Activated CD4-positive, alpha-beta T cell treated with anti-CD3 and anti-CD28 coated beads for 36 hours (primary cell): ENCODE measurements at regions not wholly inside any gene's neighbourhood (a gene's known extent, or its start where the extent isn't known, plus 50 kb on each side); places are given as distances from the start of the nearest gene placed in this dataset.
"Not testable (repeated sequence)": the region's sequence is repeated elsewhere in the genome, so short reads cannot be mapped to it uniquely, and the experiment has no call there.

Experiments used
- ATAC-seq: fragments of 200-7000 bp; cut with Tn5 transposase; one replicate; pipeline ENCODE4 v1.10.0; 2021; ENCODE audit warnings: mild to moderate bottlenecking, moderate library complexity
- CTCF ChIA-PET: fragments of 350-600 bp; sonication (Branson Sonifier 250); formaldehyde crosslinking; loops from one replicate; lab custom pipeline; 2021; ENCODE audit warnings: antibody characterized with exemption; lab: Charles Lee
- POLR2A ChIA-PET: fragments of 350-600 bp; sonication (Branson Sonifier 250); formaldehyde crosslinking; loops from one replicate; lab custom pipeline; 2021; ENCODE audit warnings: antibody characterized with exemption, inconsistent platforms; lab: Charles Lee
- DNase-seq: peaks from one replicate; pipeline ENCODE4 v3.0.0-alpha.2; 2020
- H3K27ac Mint-ChIP-seq: one replicate; pipeline ENCODE4 v1.8.0; 2021; ENCODE audit warnings: mixed read lengths
- H3K27me3 Mint-ChIP-seq: one replicate; pipeline ENCODE4 v1.8.0; 2021; ENCODE audit warnings: mixed read lengths
- H3K36me3 Mint-ChIP-seq: one replicate; pipeline ENCODE4 v1.8.0; 2021; ENCODE audit warnings: low read depth, mixed read lengths
- H3K4me1 Mint-ChIP-seq: one replicate; pipeline ENCODE4 v1.8.0; 2021; ENCODE audit warnings: mixed read lengths
- H3K4me3 Mint-ChIP-seq: one replicate; pipeline ENCODE4 v1.8.0; 2021; ENCODE audit warnings: mild to moderate bottlenecking, moderate library complexity, mixed read lengths
- H3K9me3 Mint-ChIP-seq: one replicate; pipeline ENCODE4 v1.8.0; 2021; ENCODE audit warnings: low read depth, mixed read lengths
- intact Hi-C, 2 experiments: fragments of 100-400 bp; cut with DNase I in 1 of 2; cut with micrococcal nuclease in 1 of 2; formaldehyde crosslinking; loops; one replicate each; pipeline versions ENCODE4 v1.14.2 to v1.15.1; 2022 to 2024; cut with DNase I, micrococcal nuclease

DNA sequence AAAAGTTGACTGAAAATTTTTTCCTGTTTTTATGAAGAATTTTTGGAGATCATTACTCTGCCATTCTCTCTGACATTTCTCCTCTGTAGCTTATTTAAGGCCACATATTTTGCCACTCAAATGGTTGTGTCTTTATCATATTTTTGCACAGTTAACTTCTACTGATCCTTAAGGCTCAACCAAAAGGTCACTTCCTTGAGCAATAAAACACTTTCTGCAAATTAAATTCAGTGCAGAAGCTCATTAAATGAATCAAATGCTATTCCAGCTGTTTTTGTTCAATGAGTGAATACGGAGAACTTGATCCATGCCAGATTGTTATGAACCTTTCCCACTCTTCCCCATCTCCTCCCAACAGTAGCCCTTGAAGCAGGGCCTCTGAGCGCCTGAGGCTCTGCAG, 93.8 kb upstream of the EPB41L4A start:
- intact Hi-C loops = no loop called here

DNA sequence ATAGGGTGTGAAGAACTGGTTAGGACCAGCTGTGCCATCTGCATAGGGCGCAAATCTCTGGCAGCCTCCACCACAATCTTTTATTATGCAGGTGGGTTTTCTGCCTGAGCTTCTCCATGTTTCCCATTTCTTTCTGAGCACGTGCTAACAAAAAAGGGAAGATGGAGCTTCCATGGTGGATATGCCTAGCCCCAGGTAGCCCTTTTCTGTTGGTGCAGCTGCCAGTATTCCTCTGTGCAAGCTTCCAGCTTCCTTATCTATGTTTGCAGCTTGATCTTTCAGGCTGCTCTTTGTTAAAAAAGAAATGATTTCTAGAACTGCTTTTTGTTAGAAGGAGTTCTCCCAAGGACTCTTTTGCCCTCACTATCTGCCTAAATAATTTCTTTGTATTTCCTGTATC, 95.0 kb upstream of the EPB41L4A start:
- ATAC-seq (no peak), DNase-seq (no peak)
- Mint-ChIP-seq H3K36me3 (no peaks in the 10 kb centered on the region), H3K4me3 (no peak overlapping the region), H3K9me3 (peaks cover 9% of the 10 kb centered on the region), H3K27ac (no peak overlapping the region), H3K4me1 (no peaks in the 10 kb centered on the region), H3K27me3 (no peaks in the 10 kb centered on the region)
- POLR2A ChIA-PET = no interaction called here
- CTCF ChIA-PET = no interaction called here
- intact Hi-C loops = no loop called here

More for the DNA sequence above, 93.8 kb upstream of the EPB41L4A start:
- Mint-ChIP-seq H3K9me3 (peaks cover 6% of the 10 kb centered on the region), H3K4me1 (no peaks in the 10 kb centered on the region), H3K27me3 (no peaks in the 10 kb centered on the region), H3K36me3 (no peaks in the 10 kb centered on the region), H3K27ac (no peak overlapping the region), H3K4me3 (no peak overlapping the region)
- ATAC-seq (no peak), DNase-seq (no peak)
- POLR2A ChIA-PET = no interaction called here
- CTCF ChIA-PET = no interaction called here

DNA sequence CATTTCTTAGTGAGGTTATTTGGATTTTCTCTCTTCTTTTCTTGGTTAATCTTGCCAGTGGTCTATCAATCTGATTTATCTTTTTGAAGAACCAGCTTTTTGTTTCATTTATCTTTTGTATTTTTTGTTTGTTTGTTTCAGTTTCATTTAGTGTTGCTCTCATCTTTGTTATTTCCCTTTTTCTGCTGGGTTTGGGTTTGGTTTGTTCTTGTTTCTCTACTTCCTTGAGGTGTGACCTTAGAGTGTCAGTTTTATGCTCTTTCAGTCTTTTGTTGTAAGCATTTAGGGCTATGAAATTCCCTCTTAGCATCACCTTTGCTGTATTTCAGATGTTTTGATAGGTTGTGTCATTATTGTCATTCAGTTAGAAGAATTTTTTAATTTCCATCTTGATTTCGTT, 101.4 kb upstream of the EPB41L4A start:
- ATAC-seq, H3K4me3 Mint-ChIP-seq, intact Hi-C loops, H3K27ac Mint-ChIP-seq, H3K4me1 Mint-ChIP-seq, POLR2A ChIA-PET, DNase-seq, H3K36me3 Mint-ChIP-seq, CTCF ChIA-PET, H3K9me3 Mint-ChIP-seq: not testable (repeated sequence)
- peaks cover 22% of the 10 kb centered on the region for H3K27me3 Mint-ChIP-seq

DNA sequence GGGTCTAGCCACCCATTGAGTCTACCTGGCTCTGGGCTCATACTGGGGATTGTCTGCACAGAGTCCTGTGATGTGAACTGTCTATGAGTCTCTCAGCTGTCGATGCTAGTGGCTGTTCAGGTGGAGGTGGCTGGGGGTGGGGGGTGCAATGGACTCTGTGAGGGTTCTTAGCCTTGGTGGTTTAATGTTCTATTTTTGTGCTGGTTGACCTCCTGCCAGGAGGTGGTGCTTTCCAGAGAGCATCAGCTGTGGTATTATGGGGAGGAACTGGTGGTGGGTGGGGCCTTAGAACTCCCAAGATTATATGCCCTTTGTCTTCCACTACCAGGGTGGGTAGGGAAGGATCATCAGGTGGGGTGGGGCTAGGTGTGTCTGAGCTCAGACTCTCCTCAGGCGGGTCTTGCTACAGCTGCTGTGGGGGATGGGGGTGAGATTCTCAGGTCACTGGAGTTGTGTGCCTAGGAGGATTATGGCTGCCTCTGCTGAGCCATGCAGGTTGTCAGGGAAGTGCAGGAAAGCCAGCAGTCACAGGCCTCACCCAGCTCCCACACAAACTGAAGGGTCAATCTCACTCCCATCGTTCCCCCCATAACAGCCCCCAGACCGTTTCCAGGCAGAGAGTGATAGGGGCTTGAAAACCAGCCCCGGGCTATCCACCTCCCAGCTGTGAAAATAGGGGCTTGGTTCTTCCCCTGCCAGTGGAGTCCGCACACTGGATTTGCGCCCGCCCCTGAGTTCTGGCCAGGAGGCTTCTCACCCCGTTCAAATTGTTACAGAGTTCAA, 104.0 kb upstream of the EPB41L4A start:
- H3K4me3 Mint-ChIP-seq, CTCF ChIA-PET, ATAC-seq, intact Hi-C loops, H3K27ac Mint-ChIP-seq, H3K9me3 Mint-ChIP-seq, H3K36me3 Mint-ChIP-seq, H3K4me1 Mint-ChIP-seq, DNase-seq, POLR2A ChIA-PET: not testable (repeated sequence)
- peaks cover 26% of the 10 kb centered on the region for H3K27me3 Mint-ChIP-seq

DNA sequence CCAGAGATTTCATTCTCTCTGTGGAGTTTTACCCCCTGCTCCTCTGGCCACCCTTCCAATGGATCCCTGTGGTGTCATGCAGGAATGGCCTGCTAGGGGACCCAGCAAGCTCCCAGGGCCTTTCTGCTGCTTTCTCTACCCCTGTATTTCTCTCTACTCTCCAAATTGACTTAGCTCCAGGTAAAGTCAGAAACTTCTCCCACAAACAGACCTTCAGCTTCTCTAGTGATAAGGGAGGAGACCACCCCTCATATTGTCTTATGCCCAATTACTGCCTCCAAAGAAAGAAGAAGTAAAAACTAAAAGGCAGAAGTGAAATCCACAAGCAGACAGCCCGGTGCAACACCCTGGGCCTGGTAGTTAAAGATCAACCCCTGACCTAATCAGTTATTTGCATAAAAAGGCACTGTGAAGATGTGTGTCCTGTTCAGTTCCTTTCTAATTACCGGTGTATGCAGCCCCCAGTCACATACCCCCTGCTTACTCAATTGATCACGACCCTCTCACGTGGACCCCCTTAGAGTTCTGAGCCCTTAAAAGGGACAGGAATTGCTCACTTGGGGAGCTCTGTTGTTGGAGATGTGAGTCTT, 104.7 kb upstream of the EPB41L4A start:
- POLR2A ChIA-PET, H3K36me3 Mint-ChIP-seq, H3K27ac Mint-ChIP-seq, H3K9me3 Mint-ChIP-seq, DNase-seq, H3K4me3 Mint-ChIP-seq, H3K4me1 Mint-ChIP-seq, ATAC-seq, intact Hi-C loops: not testable (repeated sequence)
- H3K27me3 Mint-ChIP-seq = peaks cover 26% of the 10 kb centered on the region
- CTCF ChIA-PET = interaction anchor here (1.1 kb wide), 1 partner anchor 14 kb away, joined by 3 read pairs; no protein-coding TSS in a partner anchor

DNA sequence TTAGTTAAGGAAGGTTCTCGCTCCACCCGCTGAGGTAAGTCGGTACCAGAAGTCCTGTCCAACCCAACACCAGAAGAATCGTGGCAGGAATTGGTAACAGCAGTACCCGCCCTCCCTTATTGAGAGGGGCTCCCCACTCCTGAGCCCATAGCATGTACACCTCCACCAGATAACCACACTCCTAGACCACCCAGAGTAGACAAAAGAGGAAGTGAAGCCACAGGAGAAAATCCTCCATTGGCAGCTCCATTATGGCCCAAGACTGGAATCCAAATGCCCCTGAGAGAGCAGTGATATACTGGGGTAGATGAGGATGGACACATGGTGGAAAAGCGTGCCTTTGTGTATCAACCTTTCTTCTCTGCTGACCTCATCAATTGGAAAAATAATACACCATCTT, 106.1 kb upstream of the EPB41L4A start:
- CTCF ChIA-PET = no interaction called here
- no peak overlapping the region for H3K4me3 Mint-ChIP-seq
- intact Hi-C loops = no loop called here

DNA sequence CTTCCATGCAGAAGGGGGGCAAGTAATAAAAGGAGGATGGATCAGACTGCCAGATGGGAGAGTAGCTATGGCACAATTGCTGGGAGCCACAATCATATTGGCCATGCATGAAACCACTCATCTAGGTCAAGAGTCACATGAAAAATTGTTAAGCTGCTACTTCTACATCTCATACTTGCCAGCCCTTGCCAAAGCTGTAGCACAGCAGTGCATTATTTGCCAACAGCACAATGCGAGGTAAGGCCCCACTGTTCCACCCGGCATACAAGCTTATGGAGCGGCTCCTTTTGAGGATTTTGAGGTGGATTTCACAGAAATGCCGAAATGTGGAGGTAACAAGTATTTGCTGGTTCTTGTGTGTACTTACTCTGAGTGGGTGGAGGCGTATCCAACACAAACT, 109.9 kb upstream of the EPB41L4A start:
- intact Hi-C loops = loop anchor here in 1 of 2 experiments (1.0 kb wide), 1 partner anchor 355 kb away; no protein-coding TSS in a partner anchor
- DNase-seq = no peak
- no peak for ATAC-seq
- ChIA-PET POLR2A (no interaction called here), CTCF (interaction anchor here (0.8 to 1.6 kb wide), 2 partner anchors 17 to 22 kb away, joined by 3 to 5 read pairs; no protein-coding TSS in a partner anchor)
- Mint-ChIP-seq H3K36me3 (no peaks in the 10 kb centered on the region), H3K27me3 (peaks cover 7% of the 10 kb centered on the region), H3K27ac (no peak overlapping the region), H3K4me1 (no peaks in the 10 kb centered on the region), H3K4me3 (no peak overlapping the region), H3K9me3 (no peaks in the 10 kb centered on the region)

More for the DNA sequence above, 106.1 kb upstream of the EPB41L4A start:
- ATAC-seq = no peak
- Mint-ChIP-seq H3K36me3 (no peaks in the 10 kb centered on the region), H3K27ac (no peak overlapping the region), H3K9me3 (no peaks in the 10 kb centered on the region), H3K4me1 (no peaks in the 10 kb centered on the region), H3K27me3 (peaks cover 23% of the 10 kb centered on the region)
- POLR2A ChIA-PET = interaction anchor here (0.6 kb wide), 1 partner anchor 39 kb away, joined by 3 read pairs; no protein-coding TSS in a partner anchor
- DNase-seq = no peak

DNA sequence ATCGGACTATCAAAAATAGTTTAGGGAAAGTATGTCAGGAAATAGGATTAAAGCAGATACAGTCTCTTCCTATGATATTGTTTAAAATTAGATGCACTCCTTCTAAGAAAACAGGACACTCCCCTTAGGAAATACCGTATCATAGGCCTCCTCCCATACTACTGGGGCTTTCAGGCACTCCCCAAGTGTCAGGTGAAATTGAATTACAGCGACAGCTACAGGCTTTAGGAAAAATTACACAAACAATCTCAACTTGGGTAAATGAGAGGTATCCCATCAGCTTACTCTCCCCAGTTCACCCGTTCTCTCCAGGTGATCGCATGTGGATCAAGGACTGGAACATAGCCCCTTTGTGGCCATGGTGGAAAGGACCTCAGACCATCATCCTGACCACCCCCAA, 110.4 kb upstream of the EPB41L4A start:
- Mint-ChIP-seq H3K4me3 (no peak overlapping the region), H3K9me3 (no peaks in the 10 kb centered on the region), H3K4me1 (no peaks in the 10 kb centered on the region), H3K27ac (no peak overlapping the region), H3K36me3 (no peaks in the 10 kb centered on the region), H3K27me3 (peaks cover 7% of the 10 kb centered on the region)
- ATAC-seq (no peak), DNase-seq (no peak)
- CTCF ChIA-PET = interaction anchor here (1.6 kb wide), 1 partner anchor 16 kb away, joined by 5 read pairs; no protein-coding TSS in a partner anchor
- intact Hi-C loops = loop anchor here in 1 of 2 experiments (1.0 kb wide), 1 partner anchor 355 kb away; no protein-coding TSS in a partner anchor
- POLR2A ChIA-PET = no interaction called here

DNA sequence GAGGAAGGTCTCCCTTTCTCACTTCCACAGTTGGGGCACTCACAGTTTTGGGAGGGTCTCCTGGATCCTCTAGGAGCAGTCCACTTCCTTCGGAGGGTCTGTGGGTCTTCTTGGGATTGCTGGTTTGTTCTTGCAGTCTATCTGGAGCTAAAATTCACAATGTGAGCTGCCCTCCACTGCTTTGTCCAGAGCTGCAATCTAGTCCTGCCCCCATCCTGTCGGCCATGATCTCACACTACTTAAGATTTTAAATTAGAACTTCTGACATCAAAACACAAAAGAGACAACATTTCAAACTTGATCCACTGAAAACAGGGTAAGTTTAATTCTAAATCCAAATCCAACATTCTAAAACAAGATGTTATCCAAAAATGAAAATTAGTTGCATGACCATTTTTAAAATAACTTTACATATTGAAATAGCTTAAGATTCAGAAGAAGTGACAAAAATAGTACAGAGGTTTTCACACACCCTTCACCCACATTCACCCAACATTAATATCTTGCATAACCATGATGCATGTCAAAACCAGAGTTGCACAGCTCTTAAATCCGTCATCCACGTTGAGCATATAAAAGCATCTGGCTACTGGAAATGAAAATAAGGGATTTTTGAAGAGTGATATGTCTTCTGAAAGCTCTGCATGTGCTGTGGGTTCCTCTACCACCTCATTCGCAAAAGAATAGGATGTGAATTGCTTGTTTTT, 113.7 kb upstream of the EPB41L4A start:
- Mint-ChIP-seq H3K36me3 (no peaks in the 10 kb centered on the region), H3K4me3 (no peak overlapping the region), H3K9me3 (no peaks in the 10 kb centered on the region), H3K27ac (no peak overlapping the region), H3K4me1 (no peaks in the 10 kb centered on the region), H3K27me3 (no peaks in the 10 kb centered on the region)
- ATAC-seq = no peak
- ChIA-PET CTCF (interaction anchor here (0.7 to 1.4 kb wide), 4 partner anchors 18 to 224 kb away, joined by 3 to 4 read pairs (median 3); no protein-coding TSS in a partner anchor), POLR2A (no interaction called here)
- DNase-seq = no peak
- intact Hi-C loops = no loop called here

DNA sequence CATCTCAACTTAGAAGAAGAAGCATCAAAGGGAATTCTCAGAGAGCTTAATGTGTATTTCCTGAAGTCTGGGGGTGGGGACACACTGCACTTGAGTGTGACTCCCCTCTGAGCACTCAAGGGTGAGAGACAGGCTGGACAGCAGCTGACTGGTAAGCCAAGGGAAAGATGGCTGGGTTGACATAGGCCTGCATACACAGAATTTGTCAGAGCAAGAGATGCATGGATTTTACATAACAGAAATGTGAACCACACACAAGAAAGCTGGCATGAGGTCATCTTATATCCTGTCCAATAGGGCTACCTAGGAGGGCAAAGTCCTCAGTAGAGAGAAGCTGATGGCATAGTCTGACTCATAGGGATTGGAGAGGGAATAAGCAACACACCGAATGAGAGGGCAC, 114.3 kb upstream of the EPB41L4A start:
- no peaks in the 10 kb centered on the region for H3K36me3 Mint-ChIP-seq
- no peaks in the 10 kb centered on the region for H3K9me3 Mint-ChIP-seq
- DNase-seq = no peak
- no peak overlapping the region for H3K27ac Mint-ChIP-seq
- intact Hi-C loops = no loop called here
- ChIA-PET POLR2A (no interaction called here), CTCF (interaction anchor here (0.7 to 1.4 kb wide), 3 partner anchors 18 to 224 kb away, joined by 3 to 4 read pairs (median 3); no protein-coding TSS in a partner anchor)
- H3K27me3 Mint-ChIP-seq = no peaks in the 10 kb centered on the region
- no peaks in the 10 kb centered on the region for H3K4me1 Mint-ChIP-seq
- H3K4me3 Mint-ChIP-seq = no peak overlapping the region
- ATAC-seq = peak; percentile 47

DNA sequence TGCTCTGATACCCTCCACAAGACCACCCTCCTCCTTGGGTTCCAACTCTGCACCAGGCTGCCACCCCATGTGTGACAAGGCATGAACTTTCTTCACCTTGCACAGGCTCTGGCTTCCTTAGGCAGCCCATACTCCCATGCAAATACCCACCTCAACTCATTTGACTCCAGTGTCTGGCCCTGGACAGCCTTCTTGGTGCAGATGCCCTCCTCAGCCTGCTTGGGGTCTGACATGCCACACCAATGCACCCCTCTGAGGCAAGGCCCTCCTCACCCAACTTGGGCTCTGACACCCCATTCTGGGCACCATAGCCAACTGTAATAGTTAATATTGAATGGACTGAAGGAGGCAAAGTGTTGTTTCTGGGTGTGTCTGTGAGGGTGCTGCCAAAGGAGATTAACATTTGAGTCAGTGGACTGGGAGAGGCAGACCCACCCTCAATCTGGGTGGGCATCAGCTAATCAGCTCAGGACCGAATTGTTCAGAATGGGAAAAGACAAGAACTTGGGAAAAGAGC, 115.0 kb upstream of the EPB41L4A start:
- intact Hi-C loops = no loop called here
- ATAC-seq (no peak), DNase-seq (no peak)
- Mint-ChIP-seq H3K4me1 (no peaks in the 10 kb centered on the region), H3K4me3 (no peak overlapping the region), H3K27ac (no peak overlapping the region), H3K27me3 (no peaks in the 10 kb centered on the region), H3K36me3 (no peaks in the 10 kb centered on the region), H3K9me3 (no peaks in the 10 kb centered on the region)
- CTCF ChIA-PET = no interaction called here
- POLR2A ChIA-PET = no interaction called here
